MM.1S (cell line): ENCODE measurements at regions not wholly inside any gene's neighbourhood (a gene's known extent, or its start where the extent isn't known, plus 50 kb on each side); places are given as distances from the start of the nearest gene placed in this dataset.

ENCODE experiments used
- DNase-seq: peaks from one replicate; pipeline ENCODE4 v3.0.0-alpha.2; 2015
- H2AFZ ChIP-seq: fragments of 300-600 bp; sonication (generic); 2 replicates; pipeline ENCODE4 v1.6.0; 2016; ENCODE audit warnings: antibody characterized with exemption, low read length
- H3F3A ChIP-seq: fragments of 300-600 bp; sonication (generic); 2 replicates; pipeline ENCODE4 v1.6.1; 2016; ENCODE audit warnings: mild to moderate bottlenecking, antibody characterized with exemption, low read length, moderate library complexity, mixed read lengths; ENCODE audit not compliant: insufficient read depth
- H3K27ac ChIP-seq: fragments of 300-600 bp; sonication (generic); 2 replicates; pipeline ENCODE4 v1.5.1; 2016; ENCODE audit warnings: mild to moderate bottlenecking, low read length
- H3K27me3 ChIP-seq: fragments of 300-600 bp; sonication (generic); replicated peaks from 2 replicates; pipeline ENCODE4 v1.6.0; 2016; ENCODE audit warnings: low read length; ENCODE audit not compliant: insufficient read depth
- H3K36me3 ChIP-seq: fragments of 300-600 bp; sonication (generic); replicated peaks from 2 replicates; pipeline ENCODE4 v1.6.1; 2016; ENCODE audit warnings: mild to moderate bottlenecking, low read length, mixed read lengths; ENCODE audit not compliant: insufficient read depth
- H3K4me1 ChIP-seq: fragments of 300-600 bp; sonication (generic); 2 replicates; pipeline ENCODE4 v1.6.1; 2016; ENCODE audit warnings: low read length, mixed read lengths
- H3K4me2 ChIP-seq: fragments of 300-600 bp; sonication (generic); 2 replicates; pipeline ENCODE4 v1.6.0; 2016; ENCODE audit warnings: low read depth, low read length
- H3K4me3 ChIP-seq: fragments of 300-600 bp; sonication (generic); 2 replicates; pipeline ENCODE4 v1.5.1; 2016; ENCODE audit warnings: low read length, mixed read lengths
- H3K79me2 ChIP-seq: fragments of 300-600 bp; sonication (generic); 2 replicates; pipeline ENCODE4 v1.6.1; 2016; ENCODE audit warnings: mixed run types, low read length, mixed read lengths
- H3K9ac ChIP-seq: fragments of 300-600 bp; sonication (generic); 2 replicates; pipeline ENCODE4 v1.6.1; 2016; ENCODE audit warnings: low read length, mixed read lengths
- H3K9me2 ChIP-seq: fragments of 300-600 bp; sonication (generic); replicated peaks from 2 replicates; pipeline ENCODE4 v1.6.1; 2016; ENCODE audit warnings: mild to moderate bottlenecking, low read length, mixed read lengths; ENCODE audit not compliant: insufficient read depth
- H3K9me3 ChIP-seq: fragments of 300-600 bp; sonication (generic); replicated peaks from 2 replicates; pipeline ENCODE4 v1.6.1; 2016; ENCODE audit warnings: mild to moderate bottlenecking, low read length, mixed read lengths; ENCODE audit not compliant: insufficient read depth
- H4K20me1 ChIP-seq: fragments of 300-600 bp; sonication (generic); 2 replicates; pipeline ENCODE4 v1.6.1; 2016; ENCODE audit warnings: mild to moderate bottlenecking, low read length, moderate library complexity, mixed read lengths; ENCODE audit not compliant: insufficient read depth
- EZH2 ChIP-seq: fragments of 300-600 bp; sonication (generic); optimal IDR thresholded peaks from 2 replicates; pipeline ENCODE3; 2017; ENCODE audit warnings: low read depth, mild to moderate bottlenecking, antibody characterized with exemption, low read length, mixed read lengths
- EZH2phosphoT487 ChIP-seq: fragments of 300-600 bp; sonication (generic); IDR thresholded peaks from 2 replicates; pipeline ENCODE4 v1.6.1; 2018; ENCODE audit warnings: antibody characterized with exemption, low read length
- TF ChIP-seq, protein P1 (sequence below): fragments of 300-600 bp; sonication (generic); IDR thresholded peaks from 2 replicates; pipeline ENCODE4 v1.5.1; 2016; ENCODE audit warnings: antibody characterized with exemption, low read length, mixed read lengths

DNA sequence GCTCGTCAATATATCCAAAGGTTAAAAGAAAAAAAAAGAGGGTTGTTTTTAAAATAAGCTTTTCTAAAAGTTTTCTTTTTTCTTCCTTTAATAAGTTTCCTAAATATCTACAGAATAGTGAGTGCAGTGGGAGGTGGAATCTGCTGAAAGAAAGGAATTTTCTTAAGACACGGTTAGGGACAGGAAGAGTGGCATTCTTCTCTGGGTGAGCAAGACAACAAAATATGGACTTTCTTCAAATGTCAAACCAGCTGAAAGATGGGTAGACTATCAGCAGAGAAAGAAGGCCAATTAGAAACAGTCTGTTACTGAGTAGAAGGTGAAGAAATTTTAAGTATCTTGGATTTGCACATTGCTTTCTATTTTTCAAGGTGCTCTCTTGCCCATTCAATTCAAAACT lies 222.7 kb upstream of the PIK3C3 start:
- H2AFZ ChIP-seq, result no peak overlapping the region
- H3K9me2 ChIP-seq, result no peaks in the 10 kb centered on the region
- no peak overlapping the region for H3K4me3 ChIP-seq
- no peaks in the 10 kb centered on the region for H3K36me3 ChIP-seq
- no peaks in the 10 kb centered on the region for H3F3A ChIP-seq
- DNase-seq, result no peak
- no peak overlapping the region for H3K4me2 ChIP-seq
- H3K4me1 ChIP-seq, result no peaks in the 10 kb centered on the region
- no peaks in the 10 kb centered on the region for H3K9me3 ChIP-seq
- H3K79me2 ChIP-seq, result no peaks in the 10 kb centered on the region
- no peak overlapping the region for H3K9ac ChIP-seq
- TF ChIP-seq EZH2phosphoT487 (no peak), EZH2 (no peak)
- TF ChIP-seq, protein P1, sequence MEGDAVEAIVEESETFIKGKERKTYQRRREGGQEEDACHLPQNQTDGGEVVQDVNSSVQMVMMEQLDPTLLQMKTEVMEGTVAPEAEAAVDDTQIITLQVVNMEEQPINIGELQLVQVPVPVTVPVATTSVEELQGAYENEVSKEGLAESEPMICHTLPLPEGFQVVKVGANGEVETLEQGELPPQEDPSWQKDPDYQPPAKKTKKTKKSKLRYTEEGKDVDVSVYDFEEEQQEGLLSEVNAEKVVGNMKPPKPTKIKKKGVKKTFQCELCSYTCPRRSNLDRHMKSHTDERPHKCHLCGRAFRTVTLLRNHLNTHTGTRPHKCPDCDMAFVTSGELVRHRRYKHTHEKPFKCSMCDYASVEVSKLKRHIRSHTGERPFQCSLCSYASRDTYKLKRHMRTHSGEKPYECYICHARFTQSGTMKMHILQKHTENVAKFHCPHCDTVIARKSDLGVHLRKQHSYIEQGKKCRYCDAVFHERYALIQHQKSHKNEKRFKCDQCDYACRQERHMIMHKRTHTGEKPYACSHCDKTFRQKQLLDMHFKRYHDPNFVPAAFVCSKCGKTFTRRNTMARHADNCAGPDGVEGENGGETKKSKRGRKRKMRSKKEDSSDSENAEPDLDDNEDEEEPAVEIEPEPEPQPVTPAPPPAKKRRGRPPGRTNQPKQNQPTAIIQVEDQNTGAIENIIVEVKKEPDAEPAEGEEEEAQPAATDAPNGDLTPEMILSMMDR, result no peak
- no peaks in the 10 kb centered on the region for H3K27me3 ChIP-seq
- H3K27ac ChIP-seq, result no peak overlapping the region
- H4K20me1 ChIP-seq, result no peaks in the 10 kb centered on the region

DNA sequence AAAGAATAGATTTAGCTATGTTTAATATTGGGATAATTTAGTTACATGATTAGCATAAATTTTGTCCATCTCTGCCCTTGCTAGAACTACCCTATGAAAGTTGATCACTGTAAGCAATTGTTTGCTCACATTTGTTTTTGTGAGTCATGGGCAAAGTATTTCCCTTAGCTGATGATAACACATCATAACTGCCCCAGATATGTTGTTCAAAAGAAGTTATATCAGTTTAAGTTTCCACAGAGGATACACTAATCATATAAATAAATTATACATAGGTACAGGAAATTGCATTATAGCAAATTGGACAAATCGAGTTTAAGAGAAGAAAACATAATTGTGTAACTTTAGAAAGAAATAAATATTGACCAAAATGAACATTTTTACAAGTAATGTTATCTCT lies 223.2 kb upstream of the PIK3C3 start:
- no peaks in the 10 kb centered on the region for H3F3A ChIP-seq
- no peak overlapping the region for H3K9ac ChIP-seq
- no peaks in the 10 kb centered on the region for H3K4me1 ChIP-seq
- no peak overlapping the region for H2AFZ ChIP-seq
- no peaks in the 10 kb centered on the region for H4K20me1 ChIP-seq
- H3K79me2 ChIP-seq, result no peaks in the 10 kb centered on the region
- TF ChIP-seq EZH2, result no peak
- TF ChIP-seq, protein P1, result no peak
- H3K9me2 ChIP-seq, result no peaks in the 10 kb centered on the region
- H3K4me3 ChIP-seq, result no peak overlapping the region
- H3K36me3 ChIP-seq, result no peaks in the 10 kb centered on the region
- H3K9me3 ChIP-seq, result no peaks in the 10 kb centered on the region
- H3K27ac ChIP-seq, result no peak overlapping the region
- H3K27me3 ChIP-seq, result no peaks in the 10 kb centered on the region
- no peak overlapping the region for H3K4me2 ChIP-seq
- DNase-seq, result no peak

DNA sequence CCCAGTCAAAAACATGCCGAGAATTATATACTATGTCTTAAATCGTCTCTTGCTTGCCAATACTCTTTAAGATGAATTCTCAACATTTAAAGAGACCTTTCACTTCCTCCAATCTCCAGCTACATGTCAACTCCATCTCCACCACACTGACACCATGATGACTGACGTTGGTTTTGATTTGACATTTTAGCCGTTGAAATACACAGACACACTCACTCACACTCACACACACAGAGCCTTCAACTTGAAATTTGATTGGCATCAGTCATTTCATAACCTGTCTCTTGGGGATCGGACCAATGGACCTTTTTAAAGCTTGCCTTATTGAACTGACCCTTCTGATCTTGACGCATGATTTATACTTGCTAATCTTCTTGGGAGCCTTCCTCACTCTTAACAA lies 230.8 kb upstream of the PIK3C3 start:
- no peaks in the 10 kb centered on the region for H3K79me2 ChIP-seq
- no peaks in the 10 kb centered on the region for H3K9me2 ChIP-seq
- H3K9me3 ChIP-seq, result no peaks in the 10 kb centered on the region
- H3K4me2 ChIP-seq, result no peak overlapping the region
- TF ChIP-seq, protein P1, result no peak
- TF ChIP-seq EZH2phosphoT487 (no peak), EZH2 (no peak)
- H3K27me3 ChIP-seq, result no peaks in the 10 kb centered on the region
- no peaks in the 10 kb centered on the region for H4K20me1 ChIP-seq
- no peaks in the 10 kb centered on the region for H3K4me1 ChIP-seq
- H3F3A ChIP-seq, result no peaks in the 10 kb centered on the region
- no peak overlapping the region for H3K27ac ChIP-seq
- H3K36me3 ChIP-seq, result no peaks in the 10 kb centered on the region
- H3K4me3 ChIP-seq, result no peak overlapping the region
- no peak overlapping the region for H3K9ac ChIP-seq
- no peak for DNase-seq
- H2AFZ ChIP-seq, result no peak overlapping the region
